Gastroesophageal sphincter (tissue), 3 donors: ENCODE measurements at regions not wholly inside any gene's neighbourhood (a gene's known extent, or its start where the extent isn't known, plus 50 kb on each side); places are given as distances from the start of the nearest gene placed in this dataset.

Experiments
- CTCF ChIP-seq, 4 experiments: fragments of 200-600 bp in 2 of 4; fragments of 450-650 bp in 2 of 4; sonication (generic) in 1 of 4; IDR thresholded peaks; one replicate each; pipeline ENCODE4 v1.5.1; 2017 to 2019; ENCODE audit warnings: antibody characterized with exemption in 4 of 4, mild to moderate bottlenecking in 2 of 4, moderate library complexity in 2 of 4
- EP300 ChIP-seq: sonication (generic); formaldehyde crosslinking; IDR thresholded peaks from one replicate; pipeline ENCODE4 v1.6.1; 2017; ENCODE audit warnings: antibody characterized with exemption, mild to moderate bottlenecking

DNA sequence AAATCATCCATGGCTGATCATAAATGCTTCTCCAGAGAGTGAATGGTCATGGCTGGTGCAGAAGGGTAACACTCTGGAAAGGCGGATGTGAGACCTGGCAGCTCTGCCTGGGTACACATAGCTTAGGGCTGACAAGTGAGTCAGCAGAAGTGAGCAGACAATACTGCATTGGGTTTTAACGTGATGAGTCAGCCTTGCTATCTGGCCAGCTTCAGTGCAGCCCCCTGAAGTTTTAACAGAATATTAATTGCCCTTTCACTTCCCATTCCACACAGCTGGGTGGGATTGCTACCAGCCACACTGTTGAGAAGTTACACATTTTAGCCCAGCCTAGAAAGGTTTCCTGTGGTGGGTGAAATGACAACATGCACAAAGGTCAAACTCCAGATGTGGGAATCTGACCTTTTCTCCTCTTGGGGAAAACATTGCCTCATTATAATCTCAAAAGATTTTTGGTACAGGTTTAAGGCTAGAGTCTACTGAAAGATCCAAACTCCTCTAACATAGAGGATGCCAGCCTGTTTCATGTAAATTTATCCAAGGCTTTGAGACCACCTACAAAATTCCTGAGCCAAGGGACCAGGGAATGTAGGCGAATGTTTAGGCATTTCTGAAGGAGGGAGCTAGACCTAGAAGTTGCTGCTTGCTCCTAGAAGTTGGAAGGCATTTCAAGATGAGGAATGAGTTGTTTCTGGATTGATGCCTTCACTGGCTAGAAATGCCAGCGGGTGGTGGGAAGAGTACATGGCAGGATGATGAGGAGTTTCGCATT, 230.3 kb upstream of the PGRMC2 start:
- TF ChIP-seq CTCF (IDR thresholded peaks at IDR 0.05) (no peak), EP300 (no peak)
